ENCODE measurements at regions not wholly inside any gene's neighbourhood (a gene's known extent, or its start where the extent isn't known, plus 50 kb on each side); places are given as distances from the start of the nearest gene placed in this dataset.

GRCh38 chr3:7929319-7929889 is 572.2 kb upstream of the LMCD1 start:
- intact Hi-C loops (cut with micrococcal nuclease; ENCODE audit: unreplicated experiment) = no loop called here
- TF ChIP-seq EZH2 (IDR thresholded peaks at IDR 0.05; ENCODE audit: borderline replicate concordance, low read depth, low read length, poor library complexity, severe bottlenecking) (no peak), CTCF (conservative IDR thresholded peaks at IDR 0.05; ENCODE audit: low read depth, low read length) (no peak)
- no TSS peak for BruUV-seq (replicated peaks)
- no peak for DNase-seq (ENCODE audit: low spot score)
- ChIA-PET POLR2A (ENCODE audit: low non-redundant PET) (no interaction called here), CTCF (no interaction called here)
- H3K27ac ChIP-seq (ENCODE audit: low read depth, low read length, poor library complexity, severe bottlenecking) = no peak overlapping the region
- H3K4me3 ChIP-seq (ENCODE audit: low read depth, low read length, poor library complexity, severe bottlenecking) = no peak overlapping the region
- H3K4me1 ChIP-seq (ENCODE audit: insufficient read depth, low read length, poor library complexity, severe bottlenecking) = no peaks in the 10 kb centered on the region
- no peaks in the 10 kb centered on the region for H3K27me3 ChIP-seq (replicated peaks; ENCODE audit: insufficient read depth, low read depth, low read length, poor library complexity)
- H3K36me3 ChIP-seq (ENCODE audit: insufficient read depth, low read length, poor library complexity, severe bottlenecking) = no peaks in the 10 kb centered on the region
- H3K9me3 ChIP-seq (ENCODE audit: low read depth, low read length, poor library complexity, severe bottlenecking) = no peaks in the 10 kb centered on the region

GRCh38 chr3:7934362-7934761 is 567.3 kb upstream of the LMCD1 start:
- TF ChIP-seq CTCF (conservative IDR thresholded peaks at IDR 0.05; ENCODE audit: low read depth, low read length) (no peak), EZH2 (IDR thresholded peaks at IDR 0.05; ENCODE audit: borderline replicate concordance, low read depth, low read length, poor library complexity, severe bottlenecking) (no peak)
- H3K9me3 ChIP-seq (ENCODE audit: low read depth, low read length, poor library complexity, severe bottlenecking) = no peaks in the 10 kb centered on the region
- no peaks in the 10 kb centered on the region for H3K27me3 ChIP-seq (replicated peaks; ENCODE audit: insufficient read depth, low read depth, low read length, poor library complexity)
- ChIA-PET POLR2A (ENCODE audit: low non-redundant PET) (no interaction called here), CTCF (no interaction called here)
- no peaks in the 10 kb centered on the region for H3K4me1 ChIP-seq (ENCODE audit: insufficient read depth, low read length, poor library complexity, severe bottlenecking)
- no TSS peak for BruUV-seq (replicated peaks)
- intact Hi-C loops (cut with micrococcal nuclease; ENCODE audit: unreplicated experiment) = no loop called here
- DNase-seq (ENCODE audit: low spot score) = no peak
- no peak overlapping the region for H3K27ac ChIP-seq (ENCODE audit: low read depth, low read length, poor library complexity, severe bottlenecking)
- H3K36me3 ChIP-seq (ENCODE audit: insufficient read depth, low read length, poor library complexity, severe bottlenecking) = no peaks in the 10 kb centered on the region
- no peak overlapping the region for H3K4me3 ChIP-seq (ENCODE audit: low read depth, low read length, poor library complexity, severe bottlenecking)

GRCh38 chr3:7947930-7948329 is 553.7 kb upstream of the LMCD1 start:
- Histone ChIP-seq H3K4me1 (ENCODE audit: insufficient read depth, low read length, poor library complexity, severe bottlenecking) (no peaks in the 10 kb centered on the region), H3K27me3 (replicated peaks; ENCODE audit: insufficient read depth, low read depth, low read length, poor library complexity) (no peaks in the 10 kb centered on the region), H3K4me3 (ENCODE audit: low read depth, low read length, poor library complexity, severe bottlenecking) (no peak overlapping the region), H3K27ac (ENCODE audit: low read depth, low read length, poor library complexity, severe bottlenecking) (no peak overlapping the region), H3K9me3 (ENCODE audit: low read depth, low read length, poor library complexity, severe bottlenecking) (no peaks in the 10 kb centered on the region), H3K36me3 (ENCODE audit: insufficient read depth, low read length, poor library complexity, severe bottlenecking) (no peaks in the 10 kb centered on the region)
- CTCF ChIA-PET = no interaction called here
- no peak for DNase-seq (ENCODE audit: low spot score)
- no peak for TF ChIP-seq EZH2 (IDR thresholded peaks at IDR 0.05; ENCODE audit: borderline replicate concordance, low read depth, low read length, poor library complexity, severe bottlenecking)
- no peak for TF ChIP-seq CTCF (conservative IDR thresholded peaks at IDR 0.05; ENCODE audit: low read depth, low read length)
- no TSS peak for BruUV-seq (replicated peaks)
- POLR2A ChIA-PET (ENCODE audit: low non-redundant PET) = no interaction called here
- intact Hi-C loops (cut with micrococcal nuclease; ENCODE audit: unreplicated experiment) = no loop called here

Data from A673 (cell line).